IMR-90 (cell line): ENCODE measurements at regions not wholly inside any gene's neighbourhood (a gene's known extent, or its start where the extent isn't known, plus 50 kb on each side); places are given as distances from the start of the nearest gene placed in this dataset.

Experiments used
- ATAC-seq: fragments of 200-7000 bp; cut with Tn5 transposase; 2 replicates; pipeline ENCODE4 v1.9.1; 2020; ENCODE audit warnings: low read depth, mild to moderate bottlenecking, moderate library complexity
- BruUV-seq: library from RNA; stranded (reverse); fragments of 400-500 nt; replicated peaks from 2 replicates; lab custom pipeline; 2021; lab: Mats Ljungman, UMichigan
- CTCF ChIA-PET: fragments of 300-600 bp; formaldehyde crosslinking; extraction: SDS; loops from one replicate; lab custom pipeline; 2021; ENCODE audit warnings: antibody characterized with exemption; lab: Yijun Ruan, JAX
- POLR2A ChIA-PET: fragments of 300-600 bp; sonication (Branson Sonifier 250); formaldehyde crosslinking; loops from one replicate; lab custom pipeline; 2022; ENCODE audit warnings: antibody characterized with exemption; ENCODE audit not compliant: unreplicated experiment; lab: Charles Lee
- DNase-seq: peaks from one replicate; pipeline ENCODE4 v3.0.0; 2013
- H2AFZ ChIP-seq: replicated peaks from 2 replicates; pipeline ENCODE3; 2013; ENCODE audit warnings: low read length, mild to moderate bottlenecking; ENCODE audit not compliant: poor library complexity
- H2AK5ac ChIP-seq: 2 replicates; pipeline ENCODE4 v1.6.1; 2013; ENCODE audit warnings: low read depth, low read length, inconsistent platforms
- H2AK9ac ChIP-seq: replicated peaks from 2 replicates; pipeline ENCODE3; 2013; ENCODE audit warnings: mild to moderate bottlenecking, low read depth, low read length, moderate library complexity; ENCODE audit not compliant: poor library complexity
- H2BK120ac ChIP-seq: 2 replicates; pipeline ENCODE4 v1.6.1; 2013; ENCODE audit warnings: low read depth, low read length, inconsistent platforms
- H2BK15ac ChIP-seq: 3 replicates; pipeline ENCODE4 v1.6.1; 2013; ENCODE audit warnings: low read depth, low read length, inconsistent platforms
- H2BK20ac ChIP-seq: 2 replicates; pipeline ENCODE4 v1.6.1; 2013; ENCODE audit warnings: low read depth, mild to moderate bottlenecking, inconsistent platforms, low read length, moderate library complexity
- H2BK5ac ChIP-seq: 2 replicates; pipeline ENCODE4 v1.6.1; 2013; ENCODE audit warnings: mild to moderate bottlenecking, low read depth, low read length, inconsistent platforms; ENCODE audit not compliant: poor library complexity, severe bottlenecking
- H3K14ac ChIP-seq: replicated peaks from 2 replicates; pipeline ENCODE4 v1.6.1; 2013; ENCODE audit warnings: low read depth, low read length, inconsistent platforms
- H3K18ac ChIP-seq: 2 replicates; pipeline ENCODE4 v1.6.1; 2013; ENCODE audit warnings: low read depth, low read length, control low read depth
- H3K23ac ChIP-seq: 2 replicates; pipeline ENCODE4 v1.6.1; 2013; ENCODE audit warnings: low read depth, low read length, inconsistent platforms
- H3K27ac ChIP-seq: 2 replicates; pipeline ENCODE4 v1.5.1; 2013; ENCODE audit warnings: mild to moderate bottlenecking, control low read depth, low read length; ENCODE audit not compliant: insufficient read depth
- H3K27me3 ChIP-seq: 2 replicates; pipeline ENCODE4 v1.6.1; 2013; ENCODE audit warnings: low read length; ENCODE audit not compliant: control insufficient read depth, insufficient read depth
- H3K36me3 ChIP-seq: 2 replicates; pipeline ENCODE4 v1.6.1; 2013; ENCODE audit warnings: low read length, mixed read lengths; ENCODE audit not compliant: control insufficient read depth, insufficient read depth
- H3K4ac ChIP-seq: 2 replicates; pipeline ENCODE4 v1.6.1; 2013; ENCODE audit warnings: low read depth, low read length, inconsistent platforms
- H3K4me1 ChIP-seq: 2 replicates; pipeline ENCODE4 v1.6.1; 2013; ENCODE audit warnings: low read length, mixed read lengths; ENCODE audit not compliant: control insufficient read depth, insufficient read depth
- H3K4me2 ChIP-seq: 2 replicates; pipeline ENCODE4 v1.6.1; 2013; ENCODE audit warnings: low read depth, mild to moderate bottlenecking, control low read depth, low read length, moderate library complexity
- H3K4me3 ChIP-seq: 2 replicates; pipeline ENCODE4 v1.5.1; 2013; ENCODE audit warnings: low read depth, mild to moderate bottlenecking, control low read depth, low read length, moderate library complexity; ENCODE audit not compliant: insufficient read depth
- H3K56ac ChIP-seq: 2 replicates; pipeline ENCODE4 v1.6.1; 2013; ENCODE audit warnings: low read length, inconsistent platforms; ENCODE audit not compliant: insufficient read depth; ENCODE audit errors: extremely low read depth
- H3K79me1 ChIP-seq, 2 experiments: 2 replicates each; pipeline ENCODE4 v1.6.1; 2013; ENCODE audit warnings: low read length in 2 of 2, inconsistent platforms in 1 of 2, low read depth in 1 of 2
- H3K9ac ChIP-seq: 2 replicates; pipeline ENCODE4 v1.6.1; 2013; ENCODE audit warnings: low read depth, low read length, control low read depth
- H3K9me1 ChIP-seq: 2 replicates; pipeline ENCODE4 v1.6.1; 2013; ENCODE audit warnings: low read length, inconsistent platforms; ENCODE audit not compliant: insufficient read depth
- H3K9me3 ChIP-seq: 2 replicates; pipeline ENCODE4 v1.6.1; 2013; ENCODE audit warnings: low read length; ENCODE audit not compliant: control insufficient read depth, insufficient read depth
- H4K20me1 ChIP-seq: 2 replicates; pipeline ENCODE4 v1.6.1; 2013; ENCODE audit warnings: low read length, inconsistent platforms; ENCODE audit not compliant: insufficient read depth
- H4K5ac ChIP-seq: 2 replicates; pipeline ENCODE4 v1.6.1; 2013; ENCODE audit warnings: mild to moderate bottlenecking, low read depth, low read length, control low read depth
- H4K8ac ChIP-seq, 2 experiments: 2 replicates each; pipeline ENCODE4 v1.6.1; 2013; ENCODE audit warnings: low read depth in 2 of 2, low read length in 2 of 2, control low read depth in 1 of 2, inconsistent platforms in 1 of 2
- H4K91ac ChIP-seq: 2 replicates; pipeline ENCODE4 v1.6.1; 2013; ENCODE audit warnings: low read depth, low read length, inconsistent platforms; ENCODE audit not compliant: insufficient read depth
- BHLHE40 ChIP-seq: fragments of 150-350 bp; IDR thresholded peaks from 2 replicates; pipeline ENCODE4 v1.6.1; 2016; ENCODE audit warnings: mild to moderate bottlenecking, low read depth, low read length
- CEBPB ChIP-seq: IDR thresholded peaks from 2 replicates; pipeline ENCODE4 v1.6.1; 2012; ENCODE audit warnings: low read depth, low read length, improper control_type of control experiment
- CHD1 ChIP-seq: IDR thresholded peaks from 2 replicates; pipeline ENCODE4 v1.6.1; 2012; ENCODE audit warnings: low read depth, low read length, improper control_type of control experiment
- CTCF ChIP-seq: conservative IDR thresholded peaks from 2 replicates; pipeline ENCODE4 v1.5.1; 2012; ENCODE audit warnings: mild to moderate bottlenecking, low read depth, low read length, improper control_type of control experiment
- FOS ChIP-seq: fragments of 150-350 bp; IDR thresholded peaks from 2 replicates; pipeline ENCODE4 v1.6.1; 2016; ENCODE audit warnings: low read depth, low read length
- MAFK ChIP-seq: IDR thresholded peaks from 2 replicates; pipeline ENCODE4 v1.6.1; 2012; ENCODE audit warnings: low read depth, low read length, improper control_type of control experiment
- MXI1 ChIP-seq: IDR thresholded peaks from 2 replicates; pipeline ENCODE4 v1.6.1; 2012; ENCODE audit warnings: low read depth, mild to moderate bottlenecking, low read length, moderate library complexity, borderline replicate concordance
- POLR2A ChIP-seq: IDR thresholded peaks from 2 replicates; pipeline ENCODE4 v1.6.1; 2012; ENCODE audit warnings: mild to moderate bottlenecking, low read depth, low read length
- RAD21 ChIP-seq: IDR thresholded peaks from 2 replicates; pipeline ENCODE4 v1.6.1; 2012; ENCODE audit warnings: low read length, improper control_type of control experiment
- RCOR1 ChIP-seq: IDR thresholded peaks from 2 replicates; pipeline ENCODE4 v1.6.1; 2012; ENCODE audit warnings: mild to moderate bottlenecking, low read length, improper control_type of control experiment; ENCODE audit not compliant: insufficient replicate concordance
- RFX5 ChIP-seq: IDR thresholded peaks from 2 replicates; pipeline ENCODE4 v1.8.0; 2012; ENCODE audit warnings: low read depth, mild to moderate bottlenecking, low read length, moderate library complexity
- SMC3 ChIP-seq: fragments of 150-350 bp; IDR thresholded peaks from 2 replicates; pipeline ENCODE4 v1.6.1; 2016; ENCODE audit warnings: low read depth, mild to moderate bottlenecking, antibody characterized with exemption, low read length, moderate library complexity
- USF2 ChIP-seq: fragments of 150-350 bp; IDR thresholded peaks from 2 replicates; pipeline ENCODE4 v1.6.1; 2017; ENCODE audit warnings: mild to moderate bottlenecking, antibody characterized with exemption, low read length, low read depth
- WGBS, 2 experiments: methylation state at CpG; one replicate each; pipeline versions ENCODE4 v1.1.5 to v1.1.7; 2013; ENCODE audit warnings: missing lambda C conversion rate in 2 of 2; ENCODE audit not compliant: insufficient read length in 1 of 2; ENCODE audit errors: extremely low coverage in 2 of 2; 5-methylcytosine and 5-hydroxymethylcytosine counted together
- dilution Hi-C: fragments of 300-500 bp; cut with HindIII; formaldehyde crosslinking; loops from one replicate; pipeline ENCODE4 v1.14.3; 2018; ENCODE audit warnings: low sequenced_read_pairs; ENCODE audit not compliant: unreplicated experiment
- in situ Hi-C: fragments of 300-500 bp; cut with MboI; formaldehyde crosslinking; loops from 3 replicates; pipeline ENCODE4 v1.14.3; 2019; ENCODE audit warnings: low sequenced_read_pairs, inconsistent platforms, mixed read lengths
- intact Hi-C: fragments of 100-400 bp; cut with micrococcal nuclease; formaldehyde crosslinking; loops from 2 replicates; pipeline ENCODE4 v1.10.0; 2022

GRCh38 chr2:204152616-204153015, 216.1 kb downstream of the ICOS start:
- Histone ChIP-seq H3K4me3 (no peak overlapping the region), H4K20me1 (no peaks in the 10 kb centered on the region), H2BK20ac (no peak overlapping the region), H2AFZ (no peak overlapping the region), H3K4me2 (no peak overlapping the region), H2BK120ac (no peak overlapping the region), H2BK5ac (no peak overlapping the region), H4K8ac (no peak overlapping the region), H2AK5ac (no peak overlapping the region), H3K9me3 (no peaks in the 10 kb centered on the region), H3K18ac (no peak overlapping the region), H4K5ac (no peak overlapping the region), H3K4me1 (no peaks in the 10 kb centered on the region), H3K56ac (no peak overlapping the region), H3K79me1 (no peaks in the 10 kb centered on the region), H2AK9ac (no peak overlapping the region), H3K14ac (no peak overlapping the region), H3K9me1 (no peaks in the 10 kb centered on the region), H3K36me3 (no peaks in the 10 kb centered on the region), H3K23ac (no peak overlapping the region), H3K4ac (no peak overlapping the region), H3K27ac (no peak overlapping the region), H2BK15ac (no peak overlapping the region), H4K91ac (no peak overlapping the region), H3K27me3 (peaks cover 5% of the 10 kb centered on the region), H3K9ac (no peak overlapping the region)
- in situ Hi-C loops (no loop called here), intact Hi-C loops (no loop called here), dilution Hi-C loops (no loop called here)
- POLR2A ChIA-PET, result no interaction called here
- no peak for ATAC-seq
- TF ChIP-seq FOS, result no peak
- TF ChIP-seq RCOR1, result no peak
- TF ChIP-seq MAFK, result no peak
- no peak for TF ChIP-seq RFX5
- TF ChIP-seq BHLHE40, result no peak
- no peak for TF ChIP-seq SMC3
- no peak for TF ChIP-seq CTCF
- TF ChIP-seq CEBPB, result no peak
- TF ChIP-seq CHD1, result no peak
- no peak for TF ChIP-seq MXI1
- TF ChIP-seq POLR2A, result no peak
- no peak for TF ChIP-seq USF2
- no peak for TF ChIP-seq RAD21
- CTCF ChIA-PET, result interaction anchor here (0.6 kb wide), 1 partner anchor 1174 kb away, joined by 3 read pairs; no protein-coding TSS in a partner anchor
- no peak for DNase-seq
- no TSS peak for BruUV-seq
- WGBS, 2 experiments, result no CpG with 5 or more reads among the region's 3 CpGs
